Hypothalamus (tissue), 51 donors: ENCODE measurements at regions not wholly inside any gene's neighbourhood (a gene's known extent, or its start where the extent isn't known, plus 50 kb on each side); places are given as distances from the start of the nearest gene placed in this dataset.

Experiments
- DNase-seq, 51 donors: peaks; one replicate each; lab custom pipeline; 2025; lab: John Stamatoyannopoulos, UW

GRCh38 chr9:13049223-13049622 lies 230.3 kb downstream of the MPDZ start:
- DNase-seq, result peak in 1 of 51 donors; percentile 5

- DNase-seq, result no peak
Measured at GRCh38 chr9:13053504-13053903, 226.0 kb downstream of the MPDZ start.

GRCh38 chr9:13054389-13054788 lies 225.1 kb downstream of the MPDZ start:
- no peak for DNase-seq
